DMS153 treated with DMSO at 0.1 percent for 48 hours (cell line): ENCODE measurements at regions not wholly inside any gene's neighbourhood (a gene's known extent, or its start where the extent isn't known, plus 50 kb on each side); places are given as distances from the start of the nearest gene placed in this dataset.
A peak's percentile ranks its signal among the peaks of the same experiment; 100 is the strongest.
"Not testable (repeated sequence)": the region's sequence is repeated elsewhere in the genome, so short reads cannot be mapped to it uniquely, and the experiment has no call there.

ENCODE experiments used
- DNase-seq: peaks from one replicate; lab custom pipeline; 2025; ENCODE audit not compliant: unreplicated experiment; lab: John Stamatoyannopoulos, UW

DNA sequence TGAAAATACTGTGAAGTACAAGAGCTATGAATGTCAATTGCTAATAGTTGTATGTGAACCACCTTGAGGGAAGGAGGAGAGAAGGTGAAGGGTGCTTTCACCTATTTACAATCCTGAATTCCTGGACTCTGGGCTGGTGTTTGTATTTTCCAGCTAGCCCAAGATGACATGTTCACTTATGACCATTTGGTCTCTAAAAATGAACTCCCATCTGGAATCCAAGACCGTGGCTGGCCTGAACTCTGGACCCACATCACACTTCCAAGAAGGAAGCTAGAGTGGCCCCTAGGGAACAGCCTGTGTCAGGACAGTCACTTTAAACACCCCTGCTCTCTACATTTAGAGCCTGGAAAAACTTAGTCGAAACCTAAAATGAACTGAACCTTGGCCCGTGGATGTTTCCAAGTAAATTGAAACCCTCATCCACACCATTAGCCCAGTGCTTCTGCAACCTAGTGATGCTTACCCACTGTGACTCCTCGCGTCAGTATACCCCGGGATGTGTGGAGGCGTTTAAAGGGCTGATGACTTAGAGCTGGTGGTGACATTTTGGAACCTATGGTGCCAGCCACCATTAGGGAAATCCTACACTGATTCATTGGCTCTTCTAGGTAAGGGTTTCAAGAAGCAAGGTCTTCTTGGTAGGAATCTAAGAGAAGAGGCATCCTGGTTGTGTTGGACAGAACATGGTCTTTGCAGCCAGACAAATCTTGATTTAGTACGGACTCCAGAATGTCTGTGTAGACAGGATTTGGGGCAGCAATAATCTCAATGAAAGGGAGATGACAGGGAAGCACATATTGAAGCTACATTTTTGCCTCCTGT is 171.5 kb upstream of the IRF2BP2 start:
- no peak for DNase-seq

DNA sequence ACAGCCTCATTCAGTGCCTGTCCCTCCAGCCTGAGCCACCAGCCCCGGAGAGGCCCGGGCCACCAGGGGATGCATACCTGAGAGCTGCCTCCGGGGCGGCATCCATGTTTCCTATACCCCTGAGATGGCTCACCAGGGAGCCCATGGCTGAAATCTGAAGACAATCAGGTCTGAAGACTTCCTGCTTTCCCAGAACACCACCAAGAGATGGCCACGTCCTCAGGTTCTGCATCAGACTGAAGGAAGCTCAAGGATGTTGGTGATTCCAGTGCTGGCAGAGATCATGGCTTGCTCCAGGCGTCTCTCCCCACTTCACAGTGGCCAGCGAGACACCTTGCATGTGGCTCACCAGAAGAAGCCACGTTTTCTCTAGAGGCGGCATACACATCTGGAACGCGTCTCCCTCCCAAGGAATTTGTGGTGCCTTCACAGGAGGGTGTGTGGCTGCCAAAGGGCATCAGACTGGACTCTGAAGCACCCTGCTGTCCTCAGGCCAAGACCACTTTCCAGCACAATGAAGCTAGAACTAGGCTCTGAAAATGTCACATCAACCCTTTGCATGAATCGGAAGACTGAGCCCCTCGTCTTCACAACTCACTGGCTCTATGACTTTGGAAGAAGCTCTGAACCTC is 170.7 kb upstream of the IRF2BP2 start:
- no peak for DNase-seq

DNA sequence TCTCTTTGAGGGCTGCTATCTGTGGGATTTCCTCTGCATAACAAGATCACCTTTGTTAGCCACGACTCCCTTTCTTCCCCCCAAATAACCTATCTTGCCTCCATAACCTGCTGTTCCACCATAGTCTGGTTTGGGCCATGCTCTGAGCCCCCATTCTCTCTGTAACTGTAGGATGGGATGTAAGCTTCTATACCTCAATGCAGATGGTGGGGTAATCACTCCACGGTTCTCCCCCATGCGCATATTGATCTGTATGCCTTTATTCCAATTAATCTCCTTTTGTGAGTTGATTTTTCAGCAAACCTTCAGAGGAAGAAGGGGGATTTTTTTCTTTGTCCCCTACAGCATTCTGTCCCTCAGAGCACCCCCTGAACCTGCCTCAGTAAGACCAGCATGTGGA is 170.1 kb upstream of the IRF2BP2 start:
- DNase-seq = no peak

DNA sequence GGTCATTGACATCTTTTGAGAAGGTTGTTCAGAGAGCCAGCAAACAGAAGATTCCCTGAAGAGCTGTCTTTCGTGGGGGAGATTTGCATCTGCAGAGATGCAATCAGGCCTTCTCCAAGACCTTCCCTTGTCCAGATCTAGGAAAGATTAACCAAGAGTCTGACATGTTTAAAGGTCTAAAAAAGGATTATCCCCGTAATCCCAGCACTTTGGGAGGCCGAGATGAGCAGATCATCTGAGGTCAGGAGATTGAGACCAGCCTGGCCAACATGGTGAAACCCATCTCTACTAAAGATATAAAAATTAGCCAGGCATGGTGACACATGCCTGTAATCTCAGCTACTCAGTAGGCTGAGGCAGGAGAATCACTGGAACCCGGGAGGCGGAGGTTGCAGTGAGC is 169.6 kb upstream of the IRF2BP2 start:
- not testable (repeated sequence) for DNase-seq

DNA sequence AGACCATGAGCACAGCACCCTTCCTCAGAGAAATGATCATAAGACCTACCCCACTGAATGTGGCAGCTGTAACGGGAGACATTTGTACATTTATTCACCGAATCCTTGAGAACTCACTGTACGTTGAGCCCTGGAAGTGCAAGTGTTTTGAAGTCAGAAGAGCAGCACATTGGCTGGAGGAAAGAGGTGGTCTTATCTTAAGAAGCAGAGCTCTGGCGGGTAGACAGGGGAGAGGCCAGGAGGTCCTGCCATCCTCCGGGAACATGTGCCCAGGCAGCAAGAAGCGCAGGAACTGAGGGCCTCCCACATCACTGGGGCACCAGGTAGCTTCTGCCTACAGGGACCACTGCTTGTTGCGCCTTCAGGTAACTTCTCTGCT is 169.2 kb upstream of the IRF2BP2 start:
- no peak for DNase-seq

DNA sequence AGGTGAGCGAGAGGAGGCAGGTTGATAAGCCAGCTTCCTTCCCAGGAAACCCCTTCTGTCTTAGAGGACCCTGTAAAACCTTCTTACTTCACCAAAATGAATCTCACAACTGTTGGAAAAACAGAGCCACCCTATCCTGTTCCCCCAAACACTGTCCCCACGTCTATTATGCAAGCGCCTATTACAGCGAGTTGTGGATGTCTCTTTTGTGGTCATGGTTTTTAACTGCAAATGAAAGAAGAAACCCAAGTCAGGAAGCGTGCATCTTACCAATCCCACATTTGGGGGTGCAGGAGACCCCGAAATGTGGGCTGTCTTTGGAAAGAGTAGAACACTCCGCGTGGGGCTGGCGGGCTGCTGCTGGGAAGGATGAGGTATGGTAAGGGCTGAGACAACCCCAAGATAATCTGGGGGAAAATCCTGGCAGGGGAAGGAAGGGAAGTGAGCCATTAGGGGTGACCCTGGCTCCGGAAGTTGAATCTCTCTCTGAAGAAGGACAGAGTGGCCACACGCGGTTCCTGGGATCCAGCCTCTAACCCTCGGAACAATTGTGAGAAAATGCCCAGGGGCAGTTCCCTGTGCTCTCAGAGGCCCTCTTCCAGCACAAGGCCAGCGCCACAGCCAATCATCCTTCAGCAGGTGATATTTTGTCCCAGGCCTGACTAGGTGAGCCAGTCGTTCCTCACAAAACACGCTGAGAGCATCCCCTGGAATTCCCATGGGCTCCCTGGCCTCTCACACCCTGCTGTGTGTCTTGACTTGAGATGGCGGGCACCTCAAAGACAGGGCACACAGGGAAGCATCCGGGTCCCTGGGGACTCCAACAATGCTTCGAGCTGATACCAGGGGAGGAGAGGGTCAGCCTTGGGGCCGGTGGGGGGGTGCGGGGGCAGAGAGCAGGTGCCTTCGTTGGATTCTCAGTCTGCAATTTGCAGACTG is 168.5 kb upstream of the IRF2BP2 start:
- no peak for DNase-seq

DNA sequence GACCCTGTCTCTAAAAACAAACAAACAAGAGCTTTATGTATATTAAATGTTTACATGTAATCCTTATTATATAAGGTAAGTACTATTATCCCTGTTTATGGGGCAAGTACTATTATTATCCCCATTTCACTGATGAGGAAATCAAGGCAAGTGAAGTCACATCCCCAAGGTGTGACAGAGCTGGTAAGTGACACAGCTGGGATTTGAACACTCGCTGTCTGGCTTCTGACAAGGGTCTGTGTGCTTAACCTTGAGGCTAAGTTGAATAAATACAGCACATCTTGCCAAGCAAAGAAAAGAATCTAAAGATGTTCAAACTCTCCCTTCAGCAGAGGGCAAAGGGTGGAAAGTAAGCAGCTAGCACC is 167.9 kb upstream of the IRF2BP2 start:
- DNase-seq = no peak

DNA sequence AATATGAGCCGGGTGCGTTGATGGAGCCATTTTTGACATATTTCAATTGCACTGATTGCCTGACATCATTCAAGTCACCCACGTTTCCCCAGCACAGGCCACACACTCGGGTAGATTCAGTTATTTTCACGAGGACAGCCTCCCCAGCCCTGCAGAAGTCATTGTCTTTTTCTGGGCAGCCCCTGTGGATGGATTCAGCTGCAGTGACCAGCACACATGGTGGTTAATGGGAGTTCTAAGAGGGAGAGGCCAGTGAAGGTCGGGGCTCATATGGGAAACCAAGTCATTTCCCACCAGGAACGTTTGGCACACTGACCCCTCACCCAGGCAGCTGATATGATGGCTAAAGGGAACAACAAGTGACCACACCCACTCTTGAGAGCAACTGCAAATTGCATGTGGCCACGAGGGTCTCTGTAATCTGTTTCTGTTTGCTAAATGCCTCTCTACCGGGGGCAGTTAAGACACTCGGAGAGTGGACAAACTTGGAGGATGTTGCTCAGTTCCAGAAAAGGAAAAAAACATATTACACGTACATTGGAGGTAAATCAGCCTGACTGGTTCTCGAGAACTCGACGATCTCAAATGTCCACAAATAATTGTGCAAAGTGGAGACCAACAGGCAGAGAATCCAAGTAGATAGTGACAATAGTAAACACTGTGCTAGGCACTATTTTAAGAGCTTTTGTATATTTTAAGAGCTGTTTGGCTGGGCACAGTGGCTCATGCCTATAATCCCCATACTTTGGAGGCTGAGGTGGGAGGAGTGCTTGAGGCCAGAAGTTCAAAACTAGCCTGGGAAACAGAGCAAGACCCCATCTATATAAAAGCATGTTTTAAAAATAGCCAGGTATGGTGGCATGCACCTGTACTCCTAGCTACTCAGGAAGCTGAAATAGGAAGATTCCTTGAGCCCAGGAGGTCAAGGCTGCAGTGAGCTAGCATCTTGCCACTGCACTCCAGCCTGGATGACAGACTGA is 167.2 kb upstream of the IRF2BP2 start:
- DNase-seq = no peak

DNA sequence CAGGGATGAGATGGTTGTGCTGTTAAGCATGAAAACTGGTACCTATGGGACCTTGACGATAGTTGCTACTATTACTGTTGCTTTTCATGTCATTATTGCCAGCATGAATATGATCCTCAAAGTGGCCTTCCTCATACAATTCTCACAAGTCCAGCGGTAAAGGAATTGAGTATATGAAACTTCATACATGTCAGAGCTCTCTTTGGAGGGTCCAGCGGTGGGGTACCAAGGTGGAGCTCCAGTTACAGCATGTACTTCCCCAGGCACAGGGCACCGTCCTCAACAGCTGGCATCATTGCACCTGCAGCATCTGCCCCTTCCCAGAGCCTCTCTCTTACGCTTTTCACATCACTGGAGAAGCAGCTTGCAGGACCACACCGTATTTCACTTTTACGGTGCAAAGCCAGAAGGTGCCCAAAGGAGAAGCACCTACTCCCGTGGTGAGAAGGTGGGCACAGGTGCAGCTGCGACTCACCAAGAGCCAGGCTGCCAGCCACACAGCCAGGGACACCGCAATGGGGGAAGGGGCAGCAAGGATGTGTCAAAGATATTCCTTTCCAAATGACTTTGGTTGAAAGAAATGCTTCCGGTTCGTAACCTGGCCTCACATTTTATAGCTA is 166.4 kb upstream of the IRF2BP2 start:
- DNase-seq = no peak

DNA sequence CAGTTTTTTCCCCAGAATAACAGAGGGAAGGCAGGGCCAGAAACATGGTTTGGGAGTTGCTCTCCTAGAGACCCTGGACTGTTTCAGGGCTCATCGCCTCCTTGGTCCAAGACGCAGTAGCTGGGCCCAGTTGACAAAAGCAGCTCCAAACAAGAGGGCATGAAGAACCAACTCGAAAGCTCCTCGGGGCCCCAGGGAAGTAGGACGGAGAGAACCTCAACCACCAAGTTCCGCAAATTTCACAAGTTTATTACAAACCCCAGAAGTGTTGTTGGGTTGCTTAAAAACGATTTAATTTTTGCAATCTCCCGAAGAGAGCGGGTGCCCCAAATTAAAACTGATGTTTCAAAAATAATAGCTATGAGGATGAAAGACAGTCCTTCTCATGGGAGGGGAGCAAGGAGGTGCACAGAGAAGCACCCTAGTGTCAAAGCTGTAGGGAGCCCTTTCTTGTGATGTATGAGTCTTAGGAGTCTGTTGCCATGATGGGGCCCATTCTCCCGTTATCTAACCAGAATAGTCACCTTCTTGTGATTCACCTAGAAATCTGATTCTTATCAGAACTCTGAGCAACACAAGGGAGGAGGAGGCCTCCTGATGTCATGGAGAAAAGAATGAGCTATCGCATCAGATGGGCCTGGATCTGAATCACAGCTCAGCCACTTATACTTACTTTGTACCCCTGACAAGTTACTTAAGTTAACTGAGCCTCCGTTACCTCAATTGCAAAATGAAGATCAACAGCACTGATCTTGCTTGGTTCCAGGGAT is 165.7 kb upstream of the IRF2BP2 start:
- no peak for DNase-seq

DNA sequence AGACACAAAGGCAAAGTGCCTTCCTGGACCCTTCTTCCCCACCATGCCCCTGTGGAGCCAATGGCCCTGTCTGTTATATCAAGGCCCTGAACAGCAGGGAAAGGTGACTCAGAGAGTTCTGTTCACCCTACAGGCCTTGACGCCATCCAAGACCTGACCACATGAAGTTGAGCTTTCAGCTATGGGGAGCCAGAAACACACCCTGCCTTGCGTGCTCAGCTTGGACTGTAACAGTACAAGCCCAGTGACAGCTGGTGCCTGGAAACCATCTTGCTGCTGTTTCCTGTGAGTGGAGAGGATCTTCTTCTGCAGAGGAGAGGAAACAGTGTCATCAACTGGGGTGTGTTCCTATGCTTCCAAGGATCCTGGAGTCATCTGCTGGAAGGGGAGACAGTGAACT is 165.0 kb upstream of the IRF2BP2 start:
- no peak for DNase-seq

DNA sequence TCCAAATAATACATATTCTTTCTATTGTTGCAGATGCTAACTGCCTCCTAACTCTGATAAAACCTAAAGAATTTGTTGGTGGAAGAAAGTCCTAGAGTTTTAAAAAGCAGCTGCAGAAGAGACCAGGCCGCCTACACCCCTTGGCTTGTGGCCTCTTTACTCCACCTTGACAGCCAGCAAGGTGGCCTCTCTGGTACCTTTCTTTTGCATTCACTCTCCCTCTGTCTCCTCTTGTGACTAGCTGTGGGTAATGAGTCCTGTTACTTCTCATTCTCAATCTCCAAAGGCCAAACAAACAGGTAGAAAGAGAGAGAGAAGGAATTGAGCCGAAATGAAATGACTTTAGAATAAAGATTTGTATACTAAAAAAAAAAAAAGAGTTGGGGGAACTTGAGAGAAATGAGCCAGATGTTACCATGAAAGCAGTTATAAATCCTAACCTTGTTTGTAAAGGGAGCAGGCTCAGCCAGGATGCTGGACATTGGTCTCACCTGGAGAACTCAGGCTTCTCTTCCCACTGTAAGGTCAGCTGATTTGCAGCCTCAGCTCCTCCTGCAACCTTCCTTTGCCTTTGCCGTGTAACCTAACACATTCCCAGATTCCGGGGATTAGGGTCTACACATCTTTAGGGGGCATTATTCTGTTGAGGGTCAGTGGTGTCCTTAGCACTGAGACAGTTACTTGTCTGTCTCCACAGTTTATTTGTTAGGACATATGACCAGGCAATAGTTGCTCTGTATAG is 164.1 kb upstream of the IRF2BP2 start:
- DNase-seq = no peak

DNA sequence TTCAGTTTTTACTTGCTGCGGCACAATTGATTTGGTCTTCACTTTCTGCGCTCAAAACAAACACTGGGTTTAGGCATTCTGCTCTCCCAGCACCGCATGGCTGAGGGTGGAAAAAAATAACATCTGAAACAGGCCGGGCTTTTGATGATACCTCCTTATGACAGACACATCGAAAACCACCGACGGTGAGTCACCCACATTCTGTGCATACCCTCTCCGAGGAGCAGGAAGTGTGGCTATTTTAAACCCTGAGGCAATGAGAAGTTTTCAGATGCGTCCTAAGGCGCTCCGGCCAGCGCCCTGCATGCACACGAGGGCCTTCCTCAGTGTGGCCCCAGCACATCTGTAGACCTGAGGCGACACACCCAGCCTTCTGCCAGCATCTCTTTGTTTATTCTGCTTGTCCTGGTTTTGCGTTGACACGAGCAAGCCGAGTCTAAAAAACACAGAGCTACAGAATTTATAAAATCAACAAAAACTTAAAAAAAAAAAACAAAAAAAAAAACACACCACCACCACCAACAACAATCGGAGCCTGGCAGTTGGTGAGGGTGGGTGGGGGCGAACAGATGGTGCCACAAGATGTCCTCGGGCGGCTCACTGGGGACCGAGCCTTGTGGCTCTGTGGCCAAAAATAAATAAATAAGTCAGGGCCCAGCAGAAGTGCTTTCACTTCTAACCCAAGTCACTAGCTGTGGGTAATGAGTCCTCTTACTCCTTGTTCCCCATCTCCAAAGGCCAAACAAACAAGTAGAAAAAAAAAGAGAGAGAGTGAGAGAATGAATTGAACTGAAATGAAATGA is 162.6 kb upstream of the IRF2BP2 start:
- DNase-seq = no peak

DNA sequence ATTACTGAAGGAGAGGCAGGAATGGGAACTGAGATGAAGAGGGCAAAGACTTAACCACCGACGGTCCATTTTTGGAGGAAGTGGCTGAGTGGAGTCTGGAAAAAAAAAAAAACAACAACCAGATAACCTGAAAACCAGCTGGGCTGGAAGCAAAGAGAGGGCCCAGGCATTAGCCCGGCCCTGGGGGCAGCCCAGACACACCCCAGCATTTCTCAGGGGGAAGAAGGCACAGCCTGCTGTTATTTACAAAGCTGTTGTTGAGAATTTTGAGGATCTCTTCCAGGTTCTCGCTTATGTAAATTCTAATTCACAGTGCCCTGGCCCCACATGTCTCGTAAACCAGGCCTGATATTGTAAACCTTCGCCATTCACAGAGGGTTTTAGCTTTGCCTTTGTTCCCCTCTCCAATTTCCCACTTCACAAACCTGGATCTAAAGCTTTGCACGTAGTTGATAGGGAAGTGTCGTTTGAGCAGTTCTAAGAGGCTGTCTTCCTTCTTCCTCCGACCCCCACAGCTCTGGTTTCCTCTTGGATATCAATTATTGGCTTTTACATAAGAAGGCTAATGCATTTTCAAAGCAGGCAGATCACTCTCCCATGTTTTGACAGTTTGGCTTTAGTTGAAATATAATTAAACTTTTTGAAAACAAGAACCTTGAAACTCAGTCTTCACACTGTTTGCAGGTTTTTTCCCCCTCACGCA is 161.8 kb upstream of the IRF2BP2 start:
- peak; percentile 67 for DNase-seq

DNA sequence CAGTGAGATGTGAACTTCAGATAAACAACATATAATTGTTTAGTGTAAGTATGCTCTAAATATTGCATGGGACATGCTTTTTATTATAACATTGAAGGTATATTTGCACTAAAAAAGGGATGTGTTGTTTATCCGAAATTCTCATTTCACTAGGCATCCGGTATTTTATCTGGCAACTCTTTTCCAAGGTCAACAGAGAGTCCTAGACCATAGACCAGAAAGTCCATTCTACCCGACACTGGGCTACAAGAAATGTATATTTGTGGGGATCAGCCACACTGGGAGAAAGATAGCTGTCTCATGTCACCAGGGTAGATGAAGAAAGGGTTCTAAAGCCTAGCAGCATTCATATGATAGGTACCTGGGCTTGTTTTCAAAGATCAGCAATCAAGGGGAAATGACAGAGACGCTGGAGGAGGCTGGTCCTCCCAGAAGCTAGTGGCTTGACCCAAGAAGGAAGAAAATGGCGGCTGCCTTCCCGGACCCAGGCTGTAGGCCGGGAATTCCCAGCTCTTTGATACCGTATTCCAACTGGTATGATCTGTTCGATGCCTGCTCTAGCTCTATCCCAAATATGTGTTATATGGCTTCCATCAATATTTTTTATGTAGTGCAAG is 161.1 kb upstream of the IRF2BP2 start:
- no peak for DNase-seq

DNA sequence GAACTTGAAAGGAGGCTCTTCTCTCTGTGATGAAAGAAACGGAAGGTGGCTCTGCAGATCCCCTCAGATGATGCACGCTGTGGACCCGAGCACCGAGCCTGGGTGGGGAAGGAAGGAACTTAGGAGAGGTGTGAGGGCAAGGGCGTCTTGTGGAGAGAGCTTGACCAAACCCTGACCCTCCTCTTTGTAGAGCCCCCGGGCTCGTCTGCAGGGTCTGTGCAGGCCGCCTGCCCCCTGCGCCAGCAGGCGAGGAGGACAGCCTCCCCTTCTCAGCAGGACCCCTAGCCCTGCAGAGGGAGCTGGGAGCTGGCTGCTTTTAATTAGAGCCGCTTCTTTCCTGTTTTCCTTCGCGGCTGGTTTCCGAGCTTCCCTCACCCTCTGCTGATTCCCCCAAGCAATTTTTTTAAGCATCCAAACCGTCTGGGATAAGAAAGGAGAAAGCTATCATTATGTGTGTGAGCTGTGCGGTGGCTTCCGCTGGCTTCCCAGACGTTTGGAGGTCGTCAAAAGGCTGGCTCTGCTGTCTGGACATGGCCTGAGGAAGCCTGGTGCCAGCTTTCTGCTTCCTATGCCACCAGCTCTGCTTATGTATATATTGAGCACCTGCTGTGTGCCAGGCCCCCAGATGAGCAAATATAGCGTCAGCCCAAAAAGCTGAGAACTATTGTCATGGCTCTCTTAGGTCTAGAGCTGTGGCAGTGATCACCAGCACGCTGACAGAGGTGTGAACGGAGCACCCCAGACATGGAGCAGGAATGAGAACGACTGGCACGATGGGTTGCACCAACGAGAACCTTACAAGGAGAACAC is 160.2 kb upstream of the IRF2BP2 start:
- DNase-seq = no peak
